ENCODE measurements at regions not wholly inside any gene's neighbourhood (a gene's known extent, or its start where the extent isn't known, plus 50 kb on each side); places are given as distances from the start of the nearest gene placed in this dataset.

- no peak overlapping the region for H3K4me3 ChIP-seq (ENCODE audit: low read depth, low read length)
- TF ChIP-seq CTCF (IDR thresholded peaks at IDR 0.05; ENCODE audit: low read depth, low read length, missing control alignments): no peak
- no peak for DNase-seq (ENCODE audit: low read depth)
Observed at GRCh38 chr13:99722338-99722818, 221.1 kb downstream of the TM9SF2 start.

GRCh38 chr13:99721606-99722337 is 220.5 kb downstream of the TM9SF2 start:
- no peak overlapping the region for H3K4me3 ChIP-seq (ENCODE audit: low read depth, low read length)
- no peak for DNase-seq (ENCODE audit: low read depth)
- TF ChIP-seq CTCF (IDR thresholded peaks at IDR 0.05; ENCODE audit: low read depth, low read length, missing control alignments): no peak

GRCh38 chr13:99717959-99718674 is 216.8 kb downstream of the TM9SF2 start:
- TF ChIP-seq CTCF (IDR thresholded peaks at IDR 0.05; ENCODE audit: low read depth, low read length, missing control alignments): no peak
- no peak for DNase-seq (ENCODE audit: low read depth)
- no peak overlapping the region for H3K4me3 ChIP-seq (ENCODE audit: low read depth, low read length)

GRCh38 chr13:99709134-99709533 is 207.9 kb downstream of the TM9SF2 start:
- TF ChIP-seq CTCF (IDR thresholded peaks at IDR 0.05; ENCODE audit: low read depth, low read length, missing control alignments): no peak
- DNase-seq (ENCODE audit: low read depth): no peak
- no peak overlapping the region for H3K4me3 ChIP-seq (ENCODE audit: low read depth, low read length)

GRCh38 chr13:99704390-99704789 is 203.1 kb downstream of the TM9SF2 start:
- DNase-seq (ENCODE audit: low read depth): no peak
- no peak for TF ChIP-seq CTCF (IDR thresholded peaks at IDR 0.05; ENCODE audit: low read depth, low read length, missing control alignments)

GRCh38 chr13:99703908-99704307 is 202.6 kb downstream of the TM9SF2 start:
- H3K4me3 ChIP-seq (ENCODE audit: low read depth, low read length): no peak overlapping the region
- DNase-seq (ENCODE audit: low read depth): no peak
- no peak for TF ChIP-seq CTCF (IDR thresholded peaks at IDR 0.05; ENCODE audit: low read depth, low read length, missing control alignments)

More at GRCh38 chr13:99704390-99704789, 203.1 kb downstream of the TM9SF2 start:
- no peak overlapping the region for H3K4me3 ChIP-seq (ENCODE audit: low read depth, low read length)
